Epithelial cell of proximal tubule (primary cell): ENCODE measurements at regions not wholly inside any gene's neighbourhood (a gene's known extent, or its start where the extent isn't known, plus 50 kb on each side); places are given as distances from the start of the nearest gene placed in this dataset.
A peak's percentile ranks its signal among the peaks of the same experiment; 100 is the strongest.

Experiments
- DNase-seq: peaks from one replicate; pipeline ENCODE4 v3.0.0-alpha.2; 2011; ENCODE audit warnings: low read depth
- H3K4me3 ChIP-seq: 2 replicates; pipeline ENCODE4 v1.5.1; 2011; ENCODE audit warnings: low read depth, mild to moderate bottlenecking, low read length
- CTCF ChIP-seq: conservative IDR thresholded peaks from 2 replicates; pipeline ENCODE4 v1.5.1; 2012; ENCODE audit warnings: low read depth, mild to moderate bottlenecking, low read length

DNA sequence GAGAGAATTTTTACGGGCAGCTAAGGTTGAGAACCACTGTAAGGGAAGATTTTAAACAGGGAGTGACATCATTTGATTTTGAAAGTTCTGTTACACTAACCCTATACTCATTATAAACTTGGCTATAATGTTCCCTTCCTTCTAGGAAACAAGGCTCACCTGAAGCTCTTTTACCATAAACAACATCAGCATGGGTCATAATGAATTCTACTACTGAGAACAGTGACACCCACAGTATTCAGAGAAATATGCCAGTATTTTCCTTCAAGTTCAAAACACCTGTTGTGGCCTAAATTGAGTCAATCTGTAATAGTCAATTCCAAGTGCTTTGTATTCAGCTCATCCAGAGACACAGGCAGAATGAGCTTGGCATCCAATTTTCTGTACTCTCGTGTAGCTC is 175.3 kb upstream of the STT3B start:
- no peak for TF ChIP-seq CTCF
- H3K4me3 ChIP-seq, result no peak overlapping the region
- DNase-seq, result no peak

DNA sequence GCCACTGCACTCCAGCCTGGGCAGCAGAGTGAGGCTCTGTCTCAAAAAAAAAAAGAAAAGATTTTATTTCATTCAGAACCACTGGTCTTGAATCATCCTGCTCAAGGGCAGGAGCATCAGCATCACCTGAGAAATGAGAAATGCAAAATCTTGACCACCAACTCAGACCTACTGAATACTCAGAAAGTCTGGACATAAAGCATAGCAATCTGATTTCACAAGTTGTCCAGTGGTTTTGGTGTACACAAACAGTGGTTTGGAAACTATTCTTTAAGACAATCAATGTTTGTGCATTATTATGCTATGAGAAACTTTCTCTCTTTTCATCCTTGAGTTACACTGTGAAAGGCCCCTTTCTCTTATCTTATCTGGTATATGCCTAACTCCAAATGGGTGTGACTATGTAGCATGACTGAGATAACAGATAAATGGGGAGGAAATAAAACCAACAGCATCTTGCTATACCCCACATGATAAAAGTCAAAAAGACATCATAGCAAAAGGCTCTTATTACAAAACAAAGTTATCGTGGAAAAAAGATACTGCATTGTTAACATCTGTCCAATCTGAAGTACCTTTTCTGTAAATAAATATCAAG is 174.2 kb upstream of the STT3B start:
- DNase-seq, result no peak
- H3K4me3 ChIP-seq, result no peak overlapping the region
- TF ChIP-seq CTCF, result no peak

DNA sequence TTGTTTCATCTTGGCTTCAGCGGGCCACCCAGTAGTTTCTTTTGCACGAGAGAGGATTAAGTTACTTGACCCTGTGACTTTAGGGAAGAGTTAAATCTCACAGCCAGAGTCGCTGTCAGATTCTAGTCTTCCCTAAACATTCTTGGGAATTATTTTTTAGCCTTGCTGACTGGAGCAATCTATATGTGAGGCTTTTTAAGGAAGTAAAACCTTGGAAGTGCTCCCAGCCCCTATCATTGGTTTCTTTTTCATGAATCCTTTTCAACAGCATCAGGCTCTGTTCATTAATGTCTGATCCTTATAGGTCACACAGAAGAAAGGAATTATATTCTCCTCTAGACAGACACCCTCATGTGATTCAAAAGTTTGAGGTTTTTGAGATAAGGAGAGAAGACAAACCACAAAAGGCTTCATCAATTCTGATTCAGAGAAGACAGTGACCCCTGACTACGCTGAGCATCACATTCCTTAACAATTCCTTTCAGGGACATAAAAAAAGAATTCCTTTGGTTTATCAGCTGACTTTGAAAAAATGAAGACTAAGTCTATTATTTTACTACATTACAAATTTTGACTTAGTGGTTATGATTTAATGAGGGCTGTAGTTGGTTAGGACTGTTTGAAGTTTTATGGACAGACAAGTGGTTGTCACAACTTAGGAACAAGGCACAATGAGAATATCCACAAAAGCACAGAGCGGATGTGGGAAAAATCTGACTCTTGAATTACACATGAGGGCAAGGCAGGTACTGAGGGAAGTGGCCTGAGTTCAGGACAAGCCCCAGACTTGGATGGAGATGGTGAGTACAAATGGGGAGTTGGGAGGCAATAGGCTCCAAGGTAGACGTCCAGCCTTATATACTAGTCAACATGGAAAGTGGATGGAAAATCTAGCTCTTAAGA is 171.1 kb upstream of the STT3B start:
- no peak for DNase-seq
- no peak overlapping the region for H3K4me3 ChIP-seq
- no peak for TF ChIP-seq CTCF

DNA sequence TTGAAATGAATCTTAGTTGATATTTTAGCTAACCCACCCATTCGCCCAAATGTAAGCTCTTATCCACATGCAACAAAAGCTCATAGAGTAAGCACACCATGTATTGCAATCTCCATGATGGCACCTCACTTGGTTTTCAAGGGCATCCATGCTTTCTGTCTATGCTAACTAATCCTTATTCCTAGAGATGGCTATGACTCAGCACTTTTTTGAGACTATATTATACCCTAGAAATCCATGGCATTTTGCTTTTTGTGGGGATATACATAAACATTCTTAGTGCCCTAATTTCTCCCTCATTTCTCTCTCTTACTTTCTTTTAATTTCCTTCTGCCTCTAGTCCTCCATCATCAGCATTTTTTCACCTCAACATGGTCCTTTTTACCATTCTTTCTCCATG is 168.5 kb upstream of the STT3B start:
- no peak for DNase-seq
- TF ChIP-seq CTCF, result no peak
- no peak overlapping the region for H3K4me3 ChIP-seq

DNA sequence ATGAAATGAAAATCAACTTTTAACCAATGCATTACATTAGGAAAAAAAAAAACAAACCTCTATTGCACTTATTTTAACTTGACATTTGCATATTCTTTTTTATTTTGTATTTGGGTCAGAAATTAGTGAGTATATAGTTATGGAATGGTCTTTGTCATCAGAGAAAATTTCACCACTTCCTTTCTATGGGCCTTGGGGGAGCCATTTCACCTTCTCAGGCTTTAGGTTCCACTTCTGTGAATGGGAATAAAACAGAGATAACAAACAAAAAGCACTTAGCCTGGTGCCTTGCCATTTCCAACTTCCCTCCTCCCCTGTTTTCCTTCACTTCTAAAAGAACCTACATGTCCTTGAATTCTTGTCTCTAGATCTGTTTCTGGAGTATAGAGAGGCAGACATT is 168.0 kb upstream of the STT3B start:
- TF ChIP-seq CTCF, result peak; percentile 13
- H3K4me3 ChIP-seq, result no peak overlapping the region
- DNase-seq, result no peak

GRCh38 chr3:31367518-31367917 is 165.2 kb upstream of the STT3B start:
- no peak for TF ChIP-seq CTCF
- no peak for DNase-seq
- H3K4me3 ChIP-seq, result no peak overlapping the region
